ENCODE measurements at regions not wholly inside any gene's neighbourhood (a gene's known extent, or its start where the extent isn't known, plus 50 kb on each side); places are given as distances from the start of the nearest gene placed in this dataset.

DNA sequence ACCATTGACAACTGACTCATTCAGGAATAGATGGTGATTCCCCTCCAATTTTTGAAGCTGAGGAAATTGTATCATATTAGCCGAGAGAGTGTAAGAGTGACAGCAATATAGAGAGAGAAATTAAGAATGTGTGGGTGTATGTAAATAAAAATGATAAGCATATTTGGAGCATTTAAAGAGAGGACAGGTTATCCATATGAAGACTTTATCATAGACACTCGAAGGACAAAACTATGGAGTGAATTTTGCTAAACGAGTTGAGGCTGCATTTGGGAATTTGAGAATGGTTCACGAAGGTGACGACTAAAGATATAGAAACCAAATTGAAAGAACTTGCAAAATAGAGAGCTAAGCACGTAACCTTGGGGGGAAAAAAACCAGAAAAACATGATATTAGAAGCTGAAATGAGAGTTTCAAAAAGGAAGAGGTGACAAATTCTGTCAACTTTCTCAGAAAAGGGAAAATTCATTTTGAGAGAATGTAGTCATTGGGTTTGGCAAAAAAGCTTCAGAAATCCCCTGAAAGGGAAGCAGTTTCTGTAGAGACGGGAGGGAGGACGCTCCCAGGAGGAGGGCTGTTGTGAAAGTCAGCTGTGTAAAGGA, 129.7 kb downstream of the KCNJ2 start:
- H3K4me3 ChIP-seq (ENCODE audit: control extremely low read depth in 1 of 5, extremely low read depth in 1 of 5, insufficient read depth in 1 of 5, low read depth in 2 of 5, low read length in 4 of 5): no peak overlapping the region
- no peak overlapping the region for H2AFZ ChIP-seq (ENCODE audit: insufficient read depth, low read depth, low read length, poor library complexity, severe bottlenecking)
- Mint-ChIP-seq H3K4me1 (no peaks in the 10 kb centered on the region), H3K4me3 (no peak overlapping the region), H3K27ac (no peak overlapping the region), H3K9me3 (ENCODE audit: insufficient read depth) (peaks cover 5% of the 10 kb centered on the region), H3K27me3 (no peaks in the 10 kb centered on the region)
- DNase-seq (no peak), ATAC-seq (ENCODE audit: low read depth) (no peak)
- intact Hi-C loops (cut with micrococcal nuclease): no loop called here
- H3K27ac ChIP-seq (ENCODE audit: low read length in 2 of 2): no peak overlapping the region
- H3K27me3 ChIP-seq (replicated peaks in 1 of 4; ENCODE audit: control extremely low read depth in 1 of 4, control insufficient read depth in 3 of 4, insufficient read depth in 4 of 4, low read length in 3 of 4): no peaks in the 10 kb centered on the region
- WGBS (ENCODE audit: insufficient coverage): 86% methylated on average over 6 of the region's 8 CpGs
- H3K4me1 ChIP-seq (ENCODE audit: control insufficient read depth in 2 of 2, insufficient read depth in 2 of 2, low read length in 2 of 2): no peaks in the 10 kb centered on the region
- POLR2A ChIA-PET: no interaction called here
- H4K20me1 ChIP-seq (ENCODE audit: control insufficient read depth, insufficient read depth, low read length, poor library complexity, severe bottlenecking): no peaks in the 10 kb centered on the region
- TF ChIP-seq, protein P1, sequence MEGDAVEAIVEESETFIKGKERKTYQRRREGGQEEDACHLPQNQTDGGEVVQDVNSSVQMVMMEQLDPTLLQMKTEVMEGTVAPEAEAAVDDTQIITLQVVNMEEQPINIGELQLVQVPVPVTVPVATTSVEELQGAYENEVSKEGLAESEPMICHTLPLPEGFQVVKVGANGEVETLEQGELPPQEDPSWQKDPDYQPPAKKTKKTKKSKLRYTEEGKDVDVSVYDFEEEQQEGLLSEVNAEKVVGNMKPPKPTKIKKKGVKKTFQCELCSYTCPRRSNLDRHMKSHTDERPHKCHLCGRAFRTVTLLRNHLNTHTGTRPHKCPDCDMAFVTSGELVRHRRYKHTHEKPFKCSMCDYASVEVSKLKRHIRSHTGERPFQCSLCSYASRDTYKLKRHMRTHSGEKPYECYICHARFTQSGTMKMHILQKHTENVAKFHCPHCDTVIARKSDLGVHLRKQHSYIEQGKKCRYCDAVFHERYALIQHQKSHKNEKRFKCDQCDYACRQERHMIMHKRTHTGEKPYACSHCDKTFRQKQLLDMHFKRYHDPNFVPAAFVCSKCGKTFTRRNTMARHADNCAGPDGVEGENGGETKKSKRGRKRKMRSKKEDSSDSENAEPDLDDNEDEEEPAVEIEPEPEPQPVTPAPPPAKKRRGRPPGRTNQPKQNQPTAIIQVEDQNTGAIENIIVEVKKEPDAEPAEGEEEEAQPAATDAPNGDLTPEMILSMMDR (IDR thresholded peaks at IDR 0.05): no peak
- no peak for TF ChIP-seq EZH2 (IDR thresholded peaks at IDR 0.05; ENCODE audit: borderline replicate concordance, insufficient read depth, low read depth, low read length, poor library complexity, severe bottlenecking)
- H3K79me2 ChIP-seq (ENCODE audit: control insufficient read depth, insufficient read depth, low read length): no peaks in the 10 kb centered on the region
- H3K4me2 ChIP-seq (replicated peaks; ENCODE audit: low read depth, low read length, poor library complexity, severe bottlenecking): no peak overlapping the region
- H3K36me3 ChIP-seq (replicated peaks in 1 of 2; ENCODE audit: control extremely low read depth in 1 of 2, control insufficient read depth in 1 of 2, extremely low read depth in 1 of 2, insufficient read depth in 2 of 2, low read length in 1 of 2): no peaks in the 10 kb centered on the region
- H3K9ac ChIP-seq (ENCODE audit: low read length): no peak overlapping the region
- CTCF ChIA-PET: no interaction called here
- H3K9me3 ChIP-seq (ENCODE audit: control extremely low read depth in 1 of 3, control insufficient read depth in 2 of 3, insufficient read depth in 1 of 3, low read length in 2 of 3): no peaks in the 10 kb centered on the region

DNA sequence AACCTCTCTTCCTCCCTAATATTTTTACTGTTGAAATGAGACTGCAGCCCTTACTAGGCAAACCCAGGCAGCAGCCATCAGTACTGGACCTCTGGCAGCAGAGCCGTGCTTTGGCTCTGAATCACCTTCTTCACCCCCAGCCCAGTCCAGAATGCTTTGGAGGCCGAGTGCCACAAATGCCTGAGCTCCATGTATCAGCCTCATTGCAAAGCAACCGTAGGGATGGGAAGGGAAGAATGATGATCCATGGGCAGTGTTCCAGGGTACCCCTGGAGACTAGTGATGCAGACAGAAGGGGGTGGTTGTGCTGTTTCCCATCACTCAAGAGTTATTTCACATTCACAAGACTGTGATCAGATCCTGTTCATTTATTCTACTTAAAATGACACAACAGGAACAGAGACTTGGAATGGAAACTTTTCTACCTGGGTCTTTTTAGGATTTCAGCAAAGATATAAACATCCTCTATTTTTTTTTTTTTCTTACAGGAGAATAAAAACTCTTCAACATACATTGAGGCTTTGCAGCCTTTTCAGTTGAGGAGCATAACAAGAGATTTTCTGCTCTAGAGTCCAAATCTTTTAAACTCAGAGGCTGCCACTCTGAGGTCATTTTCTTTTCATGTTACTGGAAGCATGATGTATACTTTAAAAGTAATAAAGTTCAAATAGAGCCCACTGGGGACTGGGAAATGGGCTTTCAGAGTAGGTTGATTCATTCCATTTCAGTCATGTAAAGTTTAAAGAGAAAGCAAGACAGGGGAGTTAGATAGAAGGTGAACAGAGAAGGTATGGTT, 138.3 kb downstream of the KCNJ2 start:
- Mint-ChIP-seq H3K4me1 (no peaks in the 10 kb centered on the region), H3K27me3 (no peaks in the 10 kb centered on the region), H3K9me3 (ENCODE audit: insufficient read depth) (no peaks in the 10 kb centered on the region), H3K4me3 (no peak overlapping the region), H3K27ac (no peak overlapping the region)
- Histone ChIP-seq H3K9ac (ENCODE audit: low read length) (no peak overlapping the region), H3K9me3 (ENCODE audit: control extremely low read depth in 1 of 3, control insufficient read depth in 2 of 3, insufficient read depth in 1 of 3, low read length in 2 of 3) (no peaks in the 10 kb centered on the region), H3K4me3 (ENCODE audit: control extremely low read depth in 1 of 5, extremely low read depth in 1 of 5, insufficient read depth in 1 of 5, low read depth in 2 of 5, low read length in 4 of 5) (no peak overlapping the region), H2AFZ (ENCODE audit: insufficient read depth, low read depth, low read length, poor library complexity, severe bottlenecking) (no peak overlapping the region), H3K27ac (ENCODE audit: low read length in 2 of 2) (no peak overlapping the region), H3K36me3 (replicated peaks in 1 of 2; ENCODE audit: control extremely low read depth in 1 of 2, control insufficient read depth in 1 of 2, extremely low read depth in 1 of 2, insufficient read depth in 2 of 2, low read length in 1 of 2) (no peaks in the 10 kb centered on the region), H4K20me1 (ENCODE audit: control insufficient read depth, insufficient read depth, low read length, poor library complexity, severe bottlenecking) (no peaks in the 10 kb centered on the region), H3K4me1 (ENCODE audit: control insufficient read depth in 2 of 2, insufficient read depth in 2 of 2, low read length in 2 of 2) (no peaks in the 10 kb centered on the region), H3K4me2 (replicated peaks; ENCODE audit: low read depth, low read length, poor library complexity, severe bottlenecking) (no peak overlapping the region), H3K79me2 (ENCODE audit: control insufficient read depth, insufficient read depth, low read length) (no peaks in the 10 kb centered on the region), H3K27me3 (replicated peaks in 1 of 4; ENCODE audit: control extremely low read depth in 1 of 4, control insufficient read depth in 3 of 4, insufficient read depth in 4 of 4, low read length in 3 of 4) (no peaks in the 10 kb centered on the region)
- ATAC-seq (ENCODE audit: low read depth) (no peak), DNase-seq (no peak)
- POLR2A ChIA-PET: no interaction called here
- CTCF ChIA-PET: no interaction called here
- WGBS (ENCODE audit: insufficient coverage): 100% methylated on average over 1 of the region's 3 CpGs
- TF ChIP-seq EZH2 (IDR thresholded peaks at IDR 0.05; ENCODE audit: borderline replicate concordance, insufficient read depth, low read depth, low read length, poor library complexity, severe bottlenecking): no peak
- TF ChIP-seq, protein P1 (IDR thresholded peaks at IDR 0.05): no peak
- intact Hi-C loops (cut with micrococcal nuclease): no loop called here

Measured in B cell (primary cell).